DOHH2 (cell line): ENCODE measurements at regions not wholly inside any gene's neighbourhood (a gene's known extent, or its start where the extent isn't known, plus 50 kb on each side); places are given as distances from the start of the nearest gene placed in this dataset.

ENCODE experiments used
- H3F3A ChIP-seq: fragments of 200-600 bp; sonication (generic), shearing (Covaris generic); 2 replicates; pipeline ENCODE4 v1.6.0; 2016; ENCODE audit warnings: antibody characterized with exemption, mild to moderate bottlenecking; ENCODE audit not compliant: control insufficient read depth, insufficient read depth
- H3K27ac ChIP-seq: fragments of 200-600 bp; sonication (generic); 2 replicates; pipeline ENCODE4 v1.5.1; 2014; ENCODE audit warnings: low read depth, mild to moderate bottlenecking, low read length, moderate library complexity
- H3K27me3 ChIP-seq: fragments of 200-600 bp; sonication (generic); 2 replicates; pipeline ENCODE4 v1.6.1; 2014; ENCODE audit warnings: mild to moderate bottlenecking, low read length, mixed read lengths; ENCODE audit not compliant: control insufficient read depth
- H3K36me3 ChIP-seq: fragments of 200-600 bp; sonication (generic); 2 replicates; pipeline ENCODE4 v1.6.1; 2014; ENCODE audit warnings: mild to moderate bottlenecking, low read length, moderate library complexity, mixed read lengths; ENCODE audit not compliant: control insufficient read depth
- H3K4me1 ChIP-seq: fragments of 200-600 bp; sonication (generic); 2 replicates; pipeline ENCODE4 v1.6.1; 2014; ENCODE audit warnings: mild to moderate bottlenecking, low read length, mixed read lengths; ENCODE audit not compliant: control insufficient read depth
- H3K4me2 ChIP-seq: fragments of 200-600 bp; sonication (generic); 2 replicates; pipeline ENCODE4 v1.6.0; 2014; ENCODE audit warnings: mild to moderate bottlenecking, low read length, moderate library complexity
- H3K4me3 ChIP-seq: fragments of 200-600 bp; sonication (generic); 2 replicates; pipeline ENCODE4 v1.5.1; 2014; ENCODE audit warnings: mild to moderate bottlenecking, low read length, mixed read lengths
- H3K79me2 ChIP-seq: fragments of 200-600 bp; sonication (generic); 2 replicates; pipeline ENCODE4 v1.6.1; 2014; ENCODE audit warnings: mild to moderate bottlenecking, low read length, mixed read lengths; ENCODE audit not compliant: control insufficient read depth
- H3K9me2 ChIP-seq: fragments of 200-600 bp; sonication (generic); replicated peaks from 2 replicates; pipeline ENCODE4 v1.6.1; 2014; ENCODE audit warnings: mild to moderate bottlenecking, low read length, mixed read lengths; ENCODE audit not compliant: control insufficient read depth
- H3K9me3 ChIP-seq: fragments of 200-600 bp; sonication (generic); 2 replicates; pipeline ENCODE4 v1.6.1; 2014; ENCODE audit warnings: antibody characterized with exemption, low read length, mixed read lengths; ENCODE audit not compliant: control insufficient read depth, insufficient read depth
- H4K20me1 ChIP-seq: fragments of 200-600 bp; sonication (generic); 2 replicates; pipeline ENCODE4 v1.6.0; 2014; ENCODE audit warnings: low read depth, mild to moderate bottlenecking, antibody characterized with exemption, low read length, moderate library complexity; ENCODE audit not compliant: control insufficient read depth, insufficient read depth
- CTCF ChIP-seq: fragments of 200-600 bp; sonication (generic); IDR thresholded peaks from one replicate; pipeline ENCODE4 v1.5.1; 2014; ENCODE audit warnings: antibody characterized with exemption, mild to moderate bottlenecking, low read depth, low read length; ENCODE audit not compliant: poor library complexity, severe bottlenecking
- EZH2phosphoT487 ChIP-seq: fragments of 200-600 bp; sonication (generic); IDR thresholded peaks from 2 replicates; pipeline ENCODE4 v1.6.1; 2017; ENCODE audit warnings: borderline replicate concordance, mild to moderate bottlenecking, antibody characterized with exemption, low read length, moderate library complexity, mixed read lengths

- Histone ChIP-seq H3K27me3 (no peaks in the 10 kb centered on the region), H3K27ac (no peak overlapping the region), H3K9me3 (no peaks in the 10 kb centered on the region), H4K20me1 (no peaks in the 10 kb centered on the region), H3K4me2 (no peak overlapping the region), H3K4me3 (no peak overlapping the region), H3K36me3 (no peaks in the 10 kb centered on the region), H3K9me2 (no peaks in the 10 kb centered on the region), H3F3A (no peaks in the 10 kb centered on the region), H3K4me1 (no peaks in the 10 kb centered on the region), H3K79me2 (no peaks in the 10 kb centered on the region)
- TF ChIP-seq EZH2phosphoT487 (no peak), CTCF (no peak)
These were observed 220.0 kb downstream of the SPCS3 start for GRCh38 chr4:176539785-176540175.

- no peak overlapping the region for H3K27ac ChIP-seq
- H3K4me3 ChIP-seq: no peak overlapping the region
- no peaks in the 10 kb centered on the region for H3K9me3 ChIP-seq
- H3K9me2 ChIP-seq: no peaks in the 10 kb centered on the region
- no peak for TF ChIP-seq CTCF
- TF ChIP-seq EZH2phosphoT487: no peak
- H4K20me1 ChIP-seq: no peaks in the 10 kb centered on the region
- no peaks in the 10 kb centered on the region for H3F3A ChIP-seq
- H3K27me3 ChIP-seq: no peaks in the 10 kb centered on the region
- H3K4me2 ChIP-seq: no peak overlapping the region
- no peaks in the 10 kb centered on the region for H3K4me1 ChIP-seq
- no peaks in the 10 kb centered on the region for H3K36me3 ChIP-seq
- H3K79me2 ChIP-seq: no peaks in the 10 kb centered on the region
These were observed 221.0 kb downstream of the SPCS3 start for GRCh38 chr4:176540814-176541213.

GRCh38 chr4:176545872-176546271, 226.1 kb downstream of the SPCS3 start:
- no peaks in the 10 kb centered on the region for H3K4me1 ChIP-seq
- no peak overlapping the region for H3K27ac ChIP-seq
- no peak for TF ChIP-seq CTCF
- no peak for TF ChIP-seq EZH2phosphoT487
- no peak overlapping the region for H3K4me3 ChIP-seq
- H3K27me3 ChIP-seq: no peaks in the 10 kb centered on the region; the same call in 1 of the 2 replicates
- H3K36me3 ChIP-seq: no peaks in the 10 kb centered on the region
- no peaks in the 10 kb centered on the region for H3K9me2 ChIP-seq
- no peak overlapping the region for H3K4me2 ChIP-seq
- no peaks in the 10 kb centered on the region for H3F3A ChIP-seq
- H4K20me1 ChIP-seq: no peaks in the 10 kb centered on the region
- no peaks in the 10 kb centered on the region for H3K79me2 ChIP-seq
- H3K9me3 ChIP-seq: no peaks in the 10 kb centered on the region

- Histone ChIP-seq H3K9me2 (no peaks in the 10 kb centered on the region), H4K20me1 (no peaks in the 10 kb centered on the region), H3F3A (no peaks in the 10 kb centered on the region), H3K79me2 (no peaks in the 10 kb centered on the region), H3K27ac (no peak overlapping the region), H3K4me1 (no peaks in the 10 kb centered on the region), H3K4me2 (no peak overlapping the region), H3K4me3 (no peak overlapping the region), H3K36me3 (no peaks in the 10 kb centered on the region), H3K27me3 (no peaks in the 10 kb centered on the region; the same call in 1 of the 2 replicates), H3K9me3 (no peaks in the 10 kb centered on the region)
- TF ChIP-seq CTCF (no peak), EZH2phosphoT487 (no peak)
These were observed 227.2 kb downstream of the SPCS3 start for GRCh38 chr4:176546975-176547374.
